ENCODE measurements at regions not wholly inside any gene's neighbourhood (a gene's known extent, or its start where the extent isn't known, plus 50 kb on each side); places are given as distances from the start of the nearest gene placed in this dataset.
A peak's percentile ranks its signal among the peaks of the same experiment; 100 is the strongest.
"Not testable (repeated sequence)": the region's sequence is repeated elsewhere in the genome, so short reads cannot be mapped to it uniquely, and the experiment has no call there.

- DNase-seq: no peak
- Histone ChIP-seq H3K9ac (ENCODE audit: low read depth in 2 of 2, low read length in 2 of 2) (no peak overlapping the region), H3K27ac (no peak overlapping the region), H3K4me1 (no peaks in the 10 kb centered on the region), H3K9me3 (no peaks in the 10 kb centered on the region), H3K27me3 (no peaks in the 10 kb centered on the region), H3K36me3 (no peaks in the 10 kb centered on the region), H3K4me3 (no peak overlapping the region)
- TF ChIP-seq CTCF (IDR thresholded peaks at IDR 0.05): no peak
- intact Hi-C loops (cut with DNase I): no loop called here
These were observed 227.9 kb upstream of the CHD1 start for GRCh38 chr5:99156688-99157087.

GRCh38 chr5:99143283-99143795, 214.5 kb upstream of the CHD1 start:
- H3K9me3 ChIP-seq, H3K27me3 ChIP-seq: not testable (repeated sequence)
- peak; percentile 17 for DNase-seq

GRCh38 chr5:99141534-99142128, 212.8 kb upstream of the CHD1 start:
- H3K9ac ChIP-seq (ENCODE audit: low read depth in 2 of 2, low read length in 2 of 2): no peak overlapping the region

More at GRCh38 chr5:99143283-99143795, 214.5 kb upstream of the CHD1 start:
- H3K4me3 ChIP-seq; H3K4me1 ChIP-seq; H3K9ac ChIP-seq (ENCODE audit: low read depth in 2 of 2, low read length in 2 of 2); intact Hi-C loops (cut with DNase I); H3K36me3 ChIP-seq; H3K27ac ChIP-seq: not testable (repeated sequence)

GRCh38 chr5:99138911-99139310, 210.1 kb upstream of the CHD1 start:
- Histone ChIP-seq H3K36me3 (no peaks in the 10 kb centered on the region), H3K27me3 (no peaks in the 10 kb centered on the region), H3K4me3 (no peak overlapping the region), H3K27ac (no peak overlapping the region), H3K9me3 (no peaks in the 10 kb centered on the region), H3K4me1 (no peaks in the 10 kb centered on the region), H3K9ac (ENCODE audit: low read depth in 2 of 2, low read length in 2 of 2) (no peak overlapping the region)
- TF ChIP-seq CTCF (IDR thresholded peaks at IDR 0.05): no peak
- intact Hi-C loops (cut with DNase I): no loop called here
- no peak for DNase-seq

More at GRCh38 chr5:99141534-99142128, 212.8 kb upstream of the CHD1 start:
- intact Hi-C loops (cut with DNase I): no loop called here
- H3K9me3 ChIP-seq: no peaks in the 10 kb centered on the region
- H3K4me3 ChIP-seq: no peak overlapping the region
- H3K4me1 ChIP-seq: no peaks in the 10 kb centered on the region
- no peaks in the 10 kb centered on the region for H3K36me3 ChIP-seq
- TF ChIP-seq CTCF (IDR thresholded peaks at IDR 0.05): no peak
- no peak for DNase-seq
- no peaks in the 10 kb centered on the region for H3K27me3 ChIP-seq
- no peak overlapping the region for H3K27ac ChIP-seq

GRCh38 chr5:99133921-99134320, 205.1 kb upstream of the CHD1 start:
- Histone ChIP-seq H3K27ac (no peak overlapping the region), H3K4me3 (no peak overlapping the region), H3K9ac (ENCODE audit: low read depth in 2 of 2, low read length in 2 of 2) (no peak overlapping the region), H3K4me1 (no peaks in the 10 kb centered on the region), H3K36me3 (no peaks in the 10 kb centered on the region), H3K27me3 (no peaks in the 10 kb centered on the region), H3K9me3 (no peaks in the 10 kb centered on the region)
- intact Hi-C loops (cut with DNase I): no loop called here
- DNase-seq: no peak
- TF ChIP-seq CTCF (IDR thresholded peaks at IDR 0.05): no peak

GRCh38 chr5:99129768-99130501, 201.1 kb upstream of the CHD1 start:
- Histone ChIP-seq H3K4me3 (no peak overlapping the region), H3K9me3 (no peaks in the 10 kb centered on the region), H3K27ac (no peak overlapping the region), H3K36me3 (no peaks in the 10 kb centered on the region), H3K27me3 (no peaks in the 10 kb centered on the region), H3K9ac (ENCODE audit: low read depth in 2 of 2, low read length in 2 of 2) (no peak overlapping the region), H3K4me1 (no peaks in the 10 kb centered on the region)
- DNase-seq: no peak
- TF ChIP-seq CTCF (IDR thresholded peaks at IDR 0.05): no peak
- intact Hi-C loops (cut with DNase I): no loop called here
